Activated naive CD4-positive, alpha-beta T cell treated with anti-CD3 and anti-CD28 coated beads, Interleukin-2, amount 50 U/mL, for 24 hours (primary cell): ENCODE measurements at regions not wholly inside any gene's neighbourhood (a gene's known extent, or its start where the extent isn't known, plus 50 kb on each side); places are given as distances from the start of the nearest gene placed in this dataset.

Experiments
- H3K27ac Mint-ChIP-seq: one replicate; pipeline ENCODE4 v1.8.0; 2021; ENCODE audit warnings: mild to moderate bottlenecking, mixed read lengths
- H3K27me3 Mint-ChIP-seq: one replicate; pipeline ENCODE4 v1.8.0; 2021; ENCODE audit warnings: mixed read lengths
- H3K36me3 Mint-ChIP-seq: one replicate; pipeline ENCODE4 v1.8.0; 2021; ENCODE audit warnings: mixed read lengths
- H3K4me1 Mint-ChIP-seq: one replicate; pipeline ENCODE4 v1.8.0; 2021; ENCODE audit warnings: mixed read lengths
- H3K4me3 Mint-ChIP-seq: one replicate; pipeline ENCODE4 v1.8.0; 2021; ENCODE audit warnings: mild to moderate bottlenecking, mixed read lengths
- H3K9me3 Mint-ChIP-seq: one replicate; pipeline ENCODE4 v1.8.0; 2021; ENCODE audit warnings: mixed read lengths

- Mint-ChIP-seq H3K27me3 (peaks cover 9% of the 10 kb centered on the region), H3K36me3 (no peaks in the 10 kb centered on the region), H3K27ac (no peak overlapping the region), H3K4me3 (no peak overlapping the region), H3K9me3 (no peaks in the 10 kb centered on the region), H3K4me1 (no peaks in the 10 kb centered on the region)
These were observed 195.7 kb upstream of the ANK2 start for GRCh38 chr4:112853662-112854256.

- H3K4me1 Mint-ChIP-seq: no peaks in the 10 kb centered on the region
- no peaks in the 10 kb centered on the region for H3K9me3 Mint-ChIP-seq
- H3K4me3 Mint-ChIP-seq: no peak overlapping the region
- H3K27ac Mint-ChIP-seq: no peak overlapping the region
- H3K36me3 Mint-ChIP-seq: no peaks in the 10 kb centered on the region
- peaks cover 9% of the 10 kb centered on the region for H3K27me3 Mint-ChIP-seq
These were observed 195.0 kb upstream of the ANK2 start for GRCh38 chr4:112854420-112854819.

GRCh38 chr4:112855058-112855457, 194.4 kb upstream of the ANK2 start:
- Mint-ChIP-seq H3K27me3 (peaks cover 10% of the 10 kb centered on the region), H3K27ac (no peak overlapping the region), H3K4me1 (no peaks in the 10 kb centered on the region), H3K36me3 (no peaks in the 10 kb centered on the region), H3K9me3 (no peaks in the 10 kb centered on the region), H3K4me3 (no peak overlapping the region)

GRCh38 chr4:112857461-112857860, 192.0 kb upstream of the ANK2 start:
- H3K27ac Mint-ChIP-seq: no peak overlapping the region
- no peaks in the 10 kb centered on the region for H3K36me3 Mint-ChIP-seq
- H3K27me3 Mint-ChIP-seq: peaks cover 12% of the 10 kb centered on the region
- H3K4me1 Mint-ChIP-seq: no peaks in the 10 kb centered on the region
- no peak overlapping the region for H3K4me3 Mint-ChIP-seq
- no peaks in the 10 kb centered on the region for H3K9me3 Mint-ChIP-seq

- Mint-ChIP-seq H3K36me3 (no peaks in the 10 kb centered on the region), H3K27ac (no peak overlapping the region), H3K27me3 (peaks cover 11% of the 10 kb centered on the region), H3K4me3 (no peak overlapping the region), H3K4me1 (no peaks in the 10 kb centered on the region), H3K9me3 (no peaks in the 10 kb centered on the region)
These were observed 190.7 kb upstream of the ANK2 start for GRCh38 chr4:112858751-112859150.

- Mint-ChIP-seq H3K36me3 (no peaks in the 10 kb centered on the region), H3K27me3 (peaks cover 9% of the 10 kb centered on the region), H3K9me3 (no peaks in the 10 kb centered on the region), H3K4me3 (no peak overlapping the region), H3K27ac (no peak overlapping the region), H3K4me1 (no peaks in the 10 kb centered on the region)
These were observed 189.8 kb upstream of the ANK2 start for GRCh38 chr4:112859456-112860184.

- Mint-ChIP-seq H3K36me3 (no peaks in the 10 kb centered on the region), H3K4me3 (no peak overlapping the region), H3K4me1 (no peaks in the 10 kb centered on the region), H3K27me3 (peaks cover 7% of the 10 kb centered on the region), H3K27ac (no peak overlapping the region), H3K9me3 (no peaks in the 10 kb centered on the region)
These were observed 188.4 kb upstream of the ANK2 start for GRCh38 chr4:112860830-112861690.

GRCh38 chr4:112861691-112862674, 187.5 kb upstream of the ANK2 start:
- Mint-ChIP-seq H3K27ac (no peak overlapping the region), H3K27me3 (peaks cover 3% of the 10 kb centered on the region), H3K4me1 (no peaks in the 10 kb centered on the region), H3K9me3 (no peaks in the 10 kb centered on the region), H3K36me3 (no peaks in the 10 kb centered on the region), H3K4me3 (no peak overlapping the region)

GRCh38 chr4:112865443-112865842, 184.0 kb upstream of the ANK2 start:
- no peaks in the 10 kb centered on the region for H3K36me3 Mint-ChIP-seq
- H3K27ac Mint-ChIP-seq: no peak overlapping the region
- H3K4me3 Mint-ChIP-seq: no peak overlapping the region
- no peaks in the 10 kb centered on the region for H3K4me1 Mint-ChIP-seq
- no peaks in the 10 kb centered on the region for H3K9me3 Mint-ChIP-seq
- peaks cover 2% of the 10 kb centered on the region for H3K27me3 Mint-ChIP-seq

GRCh38 chr4:112876316-112876715, 173.1 kb upstream of the ANK2 start:
- no peaks in the 10 kb centered on the region for H3K9me3 Mint-ChIP-seq
- peaks cover 11% of the 10 kb centered on the region for H3K27me3 Mint-ChIP-seq
- no peaks in the 10 kb centered on the region for H3K4me1 Mint-ChIP-seq
- H3K36me3 Mint-ChIP-seq: no peaks in the 10 kb centered on the region
- H3K4me3 Mint-ChIP-seq: no peak overlapping the region
- no peak overlapping the region for H3K27ac Mint-ChIP-seq

- no peaks in the 10 kb centered on the region for H3K4me1 Mint-ChIP-seq
- H3K27ac Mint-ChIP-seq: no peak overlapping the region
- H3K27me3 Mint-ChIP-seq: peaks cover 10% of the 10 kb centered on the region
- no peaks in the 10 kb centered on the region for H3K36me3 Mint-ChIP-seq
- no peaks in the 10 kb centered on the region for H3K9me3 Mint-ChIP-seq
- no peak overlapping the region for H3K4me3 Mint-ChIP-seq
These were observed 167.6 kb upstream of the ANK2 start for GRCh38 chr4:112881842-112882241.

- Mint-ChIP-seq H3K27ac (no peak overlapping the region), H3K9me3 (no peaks in the 10 kb centered on the region)
These were observed 167.2 kb upstream of the ANK2 start for GRCh38 chr4:112882286-112882685.

GRCh38 chr4:112884406-112884805, 165.0 kb upstream of the ANK2 start:
- H3K36me3 Mint-ChIP-seq: no peaks in the 10 kb centered on the region
- H3K27ac Mint-ChIP-seq: no peak overlapping the region
- H3K9me3 Mint-ChIP-seq: no peaks in the 10 kb centered on the region
- H3K4me3 Mint-ChIP-seq: no peak overlapping the region
- no peaks in the 10 kb centered on the region for H3K4me1 Mint-ChIP-seq
- peaks cover 6% of the 10 kb centered on the region for H3K27me3 Mint-ChIP-seq

More at GRCh38 chr4:112882286-112882685, 167.2 kb upstream of the ANK2 start:
- H3K4me3 Mint-ChIP-seq: no peak overlapping the region
- no peaks in the 10 kb centered on the region for H3K4me1 Mint-ChIP-seq
- H3K27me3 Mint-ChIP-seq: peaks cover 7% of the 10 kb centered on the region
- no peaks in the 10 kb centered on the region for H3K36me3 Mint-ChIP-seq

GRCh38 chr4:112885897-112886296, 163.6 kb upstream of the ANK2 start:
- Mint-ChIP-seq H3K4me1 (no peaks in the 10 kb centered on the region), H3K9me3 (no peaks in the 10 kb centered on the region), H3K27ac (no peak overlapping the region), H3K36me3 (no peaks in the 10 kb centered on the region), H3K27me3 (peaks cover 4% of the 10 kb centered on the region), H3K4me3 (no peak overlapping the region)

GRCh38 chr4:112888622-112889021, 160.8 kb upstream of the ANK2 start:
- no peak overlapping the region for H3K27ac Mint-ChIP-seq
- H3K27me3 Mint-ChIP-seq: peaks cover 3% of the 10 kb centered on the region
- no peaks in the 10 kb centered on the region for H3K9me3 Mint-ChIP-seq
- H3K4me3 Mint-ChIP-seq: no peak overlapping the region
- H3K4me1 Mint-ChIP-seq: no peaks in the 10 kb centered on the region
- H3K36me3 Mint-ChIP-seq: no peaks in the 10 kb centered on the region
